ENCODE measurements at regions not wholly inside any gene's neighbourhood (a gene's known extent, or its start where the extent isn't known, plus 50 kb on each side); places are given as distances from the start of the nearest gene placed in this dataset.

DNA sequence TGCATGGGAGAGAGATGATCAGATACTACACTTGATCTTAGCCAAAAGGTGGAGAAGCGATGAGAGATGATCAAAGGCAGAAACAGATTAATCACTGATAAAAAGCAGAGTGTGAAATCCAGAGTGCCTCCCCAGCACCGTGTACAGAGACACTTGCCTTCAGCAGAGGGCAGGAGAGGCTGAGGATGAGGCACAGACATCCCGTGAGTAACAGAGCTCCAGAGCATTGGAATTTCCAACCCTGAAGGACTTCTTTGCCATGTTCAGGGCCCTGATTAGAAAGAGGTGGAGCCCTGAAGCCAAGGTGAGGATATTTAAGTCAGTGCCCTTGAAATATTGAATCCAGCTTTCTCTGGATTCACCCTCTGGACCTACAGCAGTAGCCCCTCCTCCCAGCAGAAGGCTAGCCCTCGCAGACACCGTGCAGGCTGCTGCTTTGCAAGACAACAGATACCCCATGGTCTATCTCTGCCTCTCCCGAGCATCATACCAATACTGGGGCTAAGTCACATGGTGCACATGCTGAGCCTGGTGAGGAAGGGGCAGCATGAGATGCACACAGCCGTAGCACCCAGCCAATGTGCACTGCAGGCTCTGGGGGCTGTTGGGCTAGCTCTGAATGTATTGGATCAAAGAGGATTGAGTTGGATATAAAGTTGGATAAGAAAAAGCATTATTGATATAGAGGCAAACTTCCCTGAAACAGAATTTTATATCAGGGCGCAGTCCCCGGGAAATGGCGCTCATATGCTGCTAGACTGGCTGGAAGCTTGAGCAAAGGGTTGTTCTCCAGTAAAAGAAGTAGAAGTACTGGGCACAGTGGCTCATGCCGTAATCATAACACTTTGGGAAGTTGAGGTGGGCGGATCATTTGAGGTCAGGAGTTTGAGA lies 200.3 kb upstream of the B3GAT1 start:
- Histone ChIP-seq H3K36me3 (no peaks in the 10 kb centered on the region), H3K27me3 (peaks cover 36% of the 10 kb centered on the region), H3K4me1 (no peaks in the 10 kb centered on the region), H3K27ac (no peak overlapping the region), H3K9me3 (no peaks in the 10 kb centered on the region), H3K4me3 (no peak overlapping the region)
- no peak for ATAC-seq
- TF ChIP-seq, protein P1, sequence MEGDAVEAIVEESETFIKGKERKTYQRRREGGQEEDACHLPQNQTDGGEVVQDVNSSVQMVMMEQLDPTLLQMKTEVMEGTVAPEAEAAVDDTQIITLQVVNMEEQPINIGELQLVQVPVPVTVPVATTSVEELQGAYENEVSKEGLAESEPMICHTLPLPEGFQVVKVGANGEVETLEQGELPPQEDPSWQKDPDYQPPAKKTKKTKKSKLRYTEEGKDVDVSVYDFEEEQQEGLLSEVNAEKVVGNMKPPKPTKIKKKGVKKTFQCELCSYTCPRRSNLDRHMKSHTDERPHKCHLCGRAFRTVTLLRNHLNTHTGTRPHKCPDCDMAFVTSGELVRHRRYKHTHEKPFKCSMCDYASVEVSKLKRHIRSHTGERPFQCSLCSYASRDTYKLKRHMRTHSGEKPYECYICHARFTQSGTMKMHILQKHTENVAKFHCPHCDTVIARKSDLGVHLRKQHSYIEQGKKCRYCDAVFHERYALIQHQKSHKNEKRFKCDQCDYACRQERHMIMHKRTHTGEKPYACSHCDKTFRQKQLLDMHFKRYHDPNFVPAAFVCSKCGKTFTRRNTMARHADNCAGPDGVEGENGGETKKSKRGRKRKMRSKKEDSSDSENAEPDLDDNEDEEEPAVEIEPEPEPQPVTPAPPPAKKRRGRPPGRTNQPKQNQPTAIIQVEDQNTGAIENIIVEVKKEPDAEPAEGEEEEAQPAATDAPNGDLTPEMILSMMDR (IDR thresholded peaks at IDR 0.05), result no peak
- no peak for DNase-seq
- intact Hi-C loops (cut with DNase I), result no loop called here

DNA sequence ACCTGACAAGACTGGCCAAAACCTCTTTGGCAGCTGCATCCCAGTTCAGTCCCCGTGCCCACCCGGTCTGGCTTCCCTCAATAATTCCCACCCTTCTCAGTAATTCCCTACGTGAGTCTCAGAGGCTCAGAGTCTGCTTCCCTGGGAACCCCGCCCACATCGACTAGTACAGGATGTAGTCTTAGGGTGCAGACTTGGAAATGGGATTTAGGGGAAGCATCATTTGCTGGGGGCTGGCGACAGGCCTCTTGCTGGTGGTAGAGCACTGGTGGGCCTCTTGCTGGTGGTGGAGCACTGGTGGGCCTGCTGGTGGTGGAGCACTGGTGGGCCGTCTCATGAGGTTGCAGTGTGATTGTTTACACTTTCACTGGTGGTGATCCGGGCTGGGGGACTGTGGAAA lies 199.5 kb upstream of the B3GAT1 start:
- no peaks in the 10 kb centered on the region for H3K36me3 ChIP-seq
- DNase-seq (no peak), ATAC-seq (no peak)
- peaks cover 36% of the 10 kb centered on the region for H3K27me3 ChIP-seq
- H3K4me3 ChIP-seq, result no peak overlapping the region
- no peaks in the 10 kb centered on the region for H3K4me1 ChIP-seq
- H3K9me3 ChIP-seq, result no peaks in the 10 kb centered on the region
- no peak overlapping the region for H3K27ac ChIP-seq
- TF ChIP-seq, protein P1 (IDR thresholded peaks at IDR 0.05), result no peak
- intact Hi-C loops (cut with DNase I), result no loop called here

DNA sequence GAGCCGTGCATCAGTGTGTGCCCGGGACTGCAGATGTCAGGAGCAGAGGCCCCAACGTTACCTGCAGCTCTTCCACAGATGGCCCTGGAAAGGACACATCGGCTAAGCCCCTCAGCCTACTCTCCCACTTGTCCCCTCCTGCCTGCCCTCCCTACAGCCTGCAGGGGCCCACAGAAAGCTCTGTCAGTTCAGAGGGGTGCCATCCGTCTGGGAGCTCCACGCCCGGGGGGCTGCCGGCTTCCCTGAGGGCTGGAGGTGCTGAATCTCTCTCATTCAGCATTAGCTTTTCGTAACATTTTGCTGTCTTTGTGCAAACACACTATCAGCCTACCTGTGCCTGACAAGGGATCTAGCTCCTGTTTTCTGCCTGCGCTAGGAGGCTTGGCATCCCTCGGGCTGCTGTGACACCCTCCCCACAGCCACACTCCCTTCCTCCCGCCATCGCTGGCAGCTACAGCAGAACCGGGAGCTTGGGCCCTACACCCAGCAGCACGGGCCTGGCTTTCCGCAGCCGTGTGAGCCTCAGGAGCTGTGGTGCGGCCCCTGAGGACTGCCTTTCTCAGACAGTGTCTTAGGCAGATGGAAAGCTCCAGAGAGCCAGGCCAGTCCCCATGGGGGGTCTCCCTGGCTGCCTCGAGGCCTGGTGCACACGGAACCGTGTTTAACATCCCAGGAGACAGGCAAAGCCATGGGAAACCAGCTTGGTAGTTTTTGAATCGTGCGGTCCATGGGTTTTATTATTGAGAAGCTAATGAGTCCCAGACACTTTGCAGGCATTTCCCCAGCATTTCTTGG lies 198.3 kb upstream of the B3GAT1 start:
- intact Hi-C loops (cut with DNase I), result no loop called here
- DNase-seq, result no peak
- no peak overlapping the region for H3K27ac ChIP-seq
- no peaks in the 10 kb centered on the region for H3K36me3 ChIP-seq
- H3K4me1 ChIP-seq, result no peaks in the 10 kb centered on the region
- H3K4me3 ChIP-seq, result no peak overlapping the region
- TF ChIP-seq, protein P1 (IDR thresholded peaks at IDR 0.05), result no peak
- no peaks in the 10 kb centered on the region for H3K9me3 ChIP-seq
- ATAC-seq, result no peak
- H3K27me3 ChIP-seq, result peaks cover 36% of the 10 kb centered on the region

DNA sequence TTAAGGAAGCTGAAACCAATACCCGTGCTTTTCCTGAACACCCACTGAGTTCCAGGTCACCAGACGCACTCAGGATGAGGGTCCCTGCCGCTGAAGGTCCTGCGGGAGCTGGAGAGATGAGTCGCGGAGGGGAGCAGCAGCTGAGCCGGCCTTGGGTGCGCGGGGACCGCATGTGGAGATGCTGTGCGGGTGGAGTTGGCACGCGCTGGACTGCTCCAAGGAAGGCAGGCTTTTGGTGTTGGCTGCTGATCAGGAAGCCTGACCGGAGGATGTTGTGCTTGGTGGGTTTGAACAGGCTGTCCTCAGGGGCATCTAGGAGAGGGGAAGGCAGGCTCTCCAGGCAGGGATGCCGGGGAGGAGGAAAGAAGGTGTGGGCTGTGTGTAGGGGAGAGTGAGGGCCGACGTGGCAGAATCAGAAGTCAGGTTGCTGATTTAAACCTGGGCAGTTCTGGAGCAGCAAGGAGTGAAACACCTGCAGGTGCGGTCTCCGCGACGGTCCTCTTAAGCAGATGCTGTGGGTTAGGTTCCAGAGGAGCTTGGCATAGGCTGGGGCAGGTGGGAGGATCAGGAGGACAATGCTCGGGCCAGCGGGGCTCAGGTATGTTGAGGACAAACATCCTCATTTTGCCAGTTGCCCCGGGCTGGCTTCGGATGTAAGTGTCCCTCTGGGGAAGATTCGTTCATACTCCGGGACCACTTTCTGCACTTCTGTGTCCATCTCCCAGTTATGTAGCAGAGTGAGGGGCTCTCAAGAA lies 197.5 kb upstream of the B3GAT1 start:
- intact Hi-C loops (cut with DNase I), result no loop called here
- Histone ChIP-seq H3K4me1 (no peaks in the 10 kb centered on the region), H3K27ac (no peak overlapping the region), H3K4me3 (no peak overlapping the region), H3K27me3 (peaks cover 36% of the 10 kb centered on the region), H3K9me3 (no peaks in the 10 kb centered on the region), H3K36me3 (no peaks in the 10 kb centered on the region)
- DNase-seq (no peak), ATAC-seq (no peak)
- TF ChIP-seq, protein P1 (IDR thresholded peaks at IDR 0.05), result no peak

DNA sequence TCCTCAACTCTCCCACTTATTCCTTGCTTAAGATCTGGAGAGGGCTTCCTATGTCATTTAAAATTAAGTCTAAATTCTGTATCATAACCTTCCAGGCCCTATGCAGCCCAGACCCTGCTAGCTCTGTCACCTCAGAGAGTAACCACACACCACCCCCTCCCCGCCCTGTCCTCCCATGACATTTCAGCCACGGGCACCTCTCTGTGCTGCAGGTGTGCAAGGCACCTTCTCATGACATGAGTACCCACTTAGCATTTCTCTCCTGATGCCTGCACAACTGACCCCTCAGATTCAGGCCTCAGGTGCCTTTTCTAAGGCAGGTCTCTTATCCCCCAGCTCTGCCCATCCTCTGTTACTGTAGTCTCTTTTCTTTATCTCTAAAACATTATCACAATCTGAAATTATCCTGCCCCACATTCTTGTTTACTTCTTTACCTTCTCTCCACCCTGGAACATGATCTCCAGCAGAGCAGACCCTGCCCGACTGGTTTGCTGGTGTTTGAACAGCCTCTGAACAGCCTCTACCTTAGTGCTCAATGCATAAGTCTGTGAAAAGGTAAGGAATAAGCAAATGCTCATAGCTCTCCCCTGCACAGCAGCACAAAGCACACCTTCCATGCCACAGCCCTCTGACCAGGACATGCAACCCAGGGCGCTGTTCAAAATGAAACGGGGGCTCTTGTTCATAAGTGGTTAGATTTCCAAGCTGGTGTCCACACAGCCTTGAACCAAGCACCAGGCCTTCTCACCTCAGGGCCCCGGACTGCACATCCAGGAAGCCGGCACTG lies 196.1 kb upstream of the B3GAT1 start:
- Histone ChIP-seq H3K4me1 (no peaks in the 10 kb centered on the region), H3K4me3 (no peak overlapping the region), H3K9me3 (no peaks in the 10 kb centered on the region), H3K27me3 (peaks cover 28% of the 10 kb centered on the region), H3K27ac (no peak overlapping the region), H3K36me3 (no peaks in the 10 kb centered on the region)
- TF ChIP-seq, protein P1 (IDR thresholded peaks at IDR 0.05), result no peak
- intact Hi-C loops (cut with DNase I), result no loop called here
- peak; percentile 42 for ATAC-seq
- DNase-seq, result no peak

Data from upper lobe of right lung (tissue), 1 donor.